Fibroblast of skin of right quadriceps (primary cell): ENCODE measurements at regions not wholly inside any gene's neighbourhood (a gene's known extent, or its start where the extent isn't known, plus 50 kb on each side); places are given as distances from the start of the nearest gene placed in this dataset.
"Not testable (repeated sequence)": the region's sequence is repeated elsewhere in the genome, so short reads cannot be mapped to it uniquely, and the experiment has no call there.

Source experiments
- DNase-seq: peaks from one replicate; pipeline ENCODE4 v3.0.0-alpha.2; 2013

- DNase-seq: no peak
Measured at GRCh38 chr10:58066126-58066525, 201.6 kb downstream of the IPMK start.

GRCh38 chr10:58065529-58065815, 202.2 kb downstream of the IPMK start:
- no peak for DNase-seq

DNA sequence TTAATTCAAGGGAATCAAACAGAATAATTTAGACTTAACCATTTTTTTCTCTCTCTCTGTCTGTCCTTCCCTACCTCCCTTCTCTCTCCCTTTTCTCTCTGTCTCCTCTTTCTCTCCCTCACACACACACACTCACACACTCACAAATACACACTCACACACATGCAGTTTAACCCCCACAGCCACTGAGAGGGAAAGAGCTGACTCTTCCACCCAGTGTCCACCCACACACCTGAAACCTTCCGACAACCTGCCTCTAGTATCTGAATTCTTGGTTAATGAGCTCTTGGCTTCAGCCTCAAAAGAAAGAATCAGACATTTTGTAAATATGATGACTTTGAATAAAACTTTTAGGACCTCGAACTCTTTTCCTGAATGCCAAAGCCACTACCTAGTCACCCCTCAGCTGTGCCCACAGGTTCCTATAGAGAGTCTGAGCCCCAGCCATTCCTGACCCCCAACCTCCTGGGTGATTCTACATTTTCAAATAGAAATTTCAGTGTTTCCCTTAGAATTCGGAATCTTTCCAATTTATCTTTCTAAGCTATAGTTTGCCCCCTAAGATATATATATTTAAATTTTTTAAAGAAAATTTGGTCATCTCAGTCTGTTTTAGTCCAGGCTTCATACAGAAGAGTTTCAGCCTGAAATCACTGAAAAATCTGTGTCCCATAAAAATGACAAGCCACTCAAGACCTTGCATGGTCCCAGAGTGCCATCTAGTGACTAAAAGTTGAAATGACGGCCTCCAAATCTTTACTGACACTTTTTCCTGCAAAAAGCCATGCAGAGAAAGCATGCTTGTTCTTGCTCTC, 202.8 kb downstream of the IPMK start:
- peak; percentile 56 for DNase-seq

- no peak for DNase-seq
Measured at GRCh38 chr10:58063861-58064480, 203.7 kb downstream of the IPMK start.

GRCh38 chr10:58058683-58059082, 209.0 kb downstream of the IPMK start:
- not testable (repeated sequence) for DNase-seq

DNA sequence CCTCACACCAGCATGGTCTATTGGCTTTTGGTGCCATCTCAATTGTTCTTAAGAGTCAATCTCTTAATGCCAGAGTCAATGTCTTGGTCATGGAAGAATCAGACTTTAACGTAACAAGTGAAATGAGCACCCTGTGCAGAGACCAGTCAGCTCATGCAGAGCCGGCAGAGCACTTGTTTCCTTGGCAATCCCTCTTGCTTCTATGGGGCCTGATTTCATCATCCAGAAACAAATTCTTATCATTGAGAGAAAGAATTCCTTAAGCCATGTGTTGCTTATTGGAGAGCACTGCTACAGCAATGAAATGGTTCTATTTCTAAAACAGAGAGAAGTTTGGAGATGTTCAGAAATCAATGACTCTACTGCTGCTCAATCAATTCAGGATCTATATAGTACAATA, 212.8 kb downstream of the IPMK start:
- DNase-seq: no peak

- no peak for DNase-seq
Measured at GRCh38 chr10:58052772-58053171, 214.9 kb downstream of the IPMK start.

GRCh38 chr10:58050575-58050974, 217.1 kb downstream of the IPMK start:
- no peak for DNase-seq

DNA sequence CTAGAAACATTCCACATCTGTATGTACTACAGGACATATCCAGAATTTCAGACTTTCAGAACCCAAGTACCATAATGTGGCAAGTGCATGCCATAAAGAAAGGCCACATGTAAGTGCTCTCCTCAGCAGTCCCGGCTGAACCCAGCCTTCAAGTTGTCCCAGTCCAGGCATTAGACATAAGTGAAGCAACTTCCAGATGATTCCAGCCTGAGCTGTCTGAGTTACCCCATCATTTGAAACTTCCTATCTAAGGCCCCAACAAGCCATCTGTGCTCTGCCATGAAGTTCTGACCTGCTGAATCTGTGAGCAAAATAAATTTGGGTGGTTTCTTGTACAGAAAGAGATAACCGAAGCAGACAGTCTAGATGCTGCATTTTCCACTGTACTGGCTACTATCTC, 218.8 kb downstream of the IPMK start:
- DNase-seq: no peak

- peak; percentile 85 for DNase-seq
Measured at GRCh38 chr10:58044072-58044471, 223.6 kb downstream of the IPMK start.

GRCh38 chr10:58041901-58042300, 225.8 kb downstream of the IPMK start:
- no peak for DNase-seq

- no peak for DNase-seq
Measured at GRCh38 chr10:58030208-58030607, 237.5 kb downstream of the IPMK start.

DNA sequence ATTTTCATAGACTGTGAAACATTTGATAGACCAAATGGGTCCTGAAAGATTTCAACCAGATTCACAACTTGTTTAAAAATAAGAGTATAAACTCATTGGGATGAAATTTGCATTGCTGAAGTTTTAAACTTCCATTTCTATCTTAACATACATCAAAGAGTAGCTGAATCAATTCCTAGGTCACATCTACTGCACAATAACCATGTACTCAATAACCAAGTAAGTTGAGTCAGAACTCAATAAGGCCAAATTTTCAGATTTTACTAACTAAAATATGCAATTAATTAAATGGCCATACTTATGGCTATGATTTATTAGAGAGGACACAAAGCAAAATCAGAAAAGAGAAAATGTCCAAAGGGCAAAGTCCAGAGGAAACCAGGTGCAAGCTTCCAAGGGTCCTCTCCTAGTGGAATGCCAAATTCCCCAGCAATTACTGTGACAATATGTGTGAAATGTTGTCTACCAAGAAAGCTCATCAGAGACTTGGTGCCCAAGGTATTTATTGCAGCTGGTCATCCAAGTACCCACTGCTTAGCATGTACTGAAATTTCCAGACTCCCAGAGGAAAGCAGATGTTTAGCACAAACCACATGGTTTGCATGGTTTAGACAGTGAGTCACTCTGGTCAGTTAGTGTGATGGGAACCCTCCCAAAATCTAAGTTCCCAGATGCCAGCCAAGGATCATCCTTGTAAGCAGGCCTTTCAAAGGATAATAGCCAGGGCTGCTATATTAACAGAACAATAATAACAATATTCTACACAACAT, 238.9 kb downstream of the IPMK start:
- peak; percentile 80 for DNase-seq

DNA sequence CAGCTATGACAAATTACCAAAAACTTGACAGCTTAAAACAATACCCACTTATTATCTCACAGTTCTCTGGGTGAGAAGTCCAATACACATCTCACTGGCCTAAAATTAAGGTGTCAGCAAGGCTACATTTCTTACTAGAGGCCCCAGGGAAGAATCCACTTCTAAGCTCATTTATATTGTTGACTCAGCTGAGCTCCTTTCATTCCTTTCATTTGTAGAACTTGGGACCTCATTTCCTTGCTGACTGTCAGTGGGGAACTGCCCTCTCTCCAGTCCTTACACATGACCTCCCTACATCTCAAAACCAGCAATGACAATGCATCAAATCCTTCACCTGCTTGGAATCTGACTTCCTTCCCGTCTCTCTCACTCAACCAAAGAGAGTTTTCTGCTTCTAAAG, 240.3 kb downstream of the IPMK start:
- no peak for DNase-seq

DNA sequence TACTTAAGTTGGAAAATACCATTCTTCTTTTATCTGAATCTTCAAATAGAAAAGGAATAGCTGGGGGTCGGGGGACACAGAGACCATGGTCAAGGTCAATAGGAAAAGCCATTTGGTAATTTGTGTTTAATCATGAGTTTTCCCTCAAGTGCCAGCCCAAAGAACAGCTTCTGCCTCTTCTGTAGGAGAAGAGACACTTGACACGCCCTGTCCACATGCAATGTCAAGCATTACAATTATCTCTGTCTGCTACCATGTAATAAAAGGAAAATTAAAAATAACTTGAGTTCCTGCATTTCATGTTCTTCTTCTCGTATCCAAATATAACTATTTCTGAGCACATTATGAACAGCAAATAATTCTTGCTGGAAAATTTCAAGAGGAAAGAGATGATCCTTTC, 241.7 kb downstream of the IPMK start:
- no peak for DNase-seq

- DNase-seq: peak; percentile 90
Measured at GRCh38 chr10:58023341-58024073, 244.2 kb downstream of the IPMK start.

GRCh38 chr10:58019863-58020537, 247.7 kb downstream of the IPMK start:
- DNase-seq: no peak

DNA sequence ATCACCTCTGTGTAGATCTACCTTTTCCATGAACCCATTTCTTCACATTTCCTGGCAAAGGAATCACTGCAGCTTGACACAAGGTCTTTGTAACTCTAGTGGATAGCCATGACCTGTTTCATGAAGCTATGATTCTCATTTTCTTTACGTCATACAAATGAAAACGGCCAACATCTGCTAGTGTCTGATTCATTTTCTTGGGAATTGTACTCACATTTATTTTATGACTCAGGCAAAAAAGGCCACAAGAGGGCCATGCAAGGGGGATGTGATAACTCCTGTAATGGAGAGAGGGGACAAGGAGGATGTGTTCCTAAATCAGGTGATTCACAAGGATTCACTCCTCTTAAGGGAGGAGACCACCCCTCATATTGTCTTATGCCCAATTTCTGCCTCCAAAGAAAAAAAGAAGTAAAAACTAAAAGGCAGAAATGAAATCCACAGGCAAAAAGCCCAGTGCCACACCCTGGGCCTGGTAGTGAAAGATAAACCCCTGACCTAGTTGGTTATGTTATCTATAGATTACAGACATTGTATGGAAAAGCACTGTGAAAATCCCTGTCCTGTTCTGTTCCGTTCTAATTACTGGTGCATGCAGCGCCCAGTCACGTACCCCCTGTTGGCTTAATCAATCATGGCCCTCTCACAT, 249.9 kb downstream of the IPMK start:
- peak; percentile 91 for DNase-seq

- no peak for DNase-seq
Measured at GRCh38 chr10:58016614-58017013, 251.1 kb downstream of the IPMK start.

- no peak for DNase-seq
Measured at GRCh38 chr10:58014436-58014835, 253.3 kb downstream of the IPMK start.

DNA sequence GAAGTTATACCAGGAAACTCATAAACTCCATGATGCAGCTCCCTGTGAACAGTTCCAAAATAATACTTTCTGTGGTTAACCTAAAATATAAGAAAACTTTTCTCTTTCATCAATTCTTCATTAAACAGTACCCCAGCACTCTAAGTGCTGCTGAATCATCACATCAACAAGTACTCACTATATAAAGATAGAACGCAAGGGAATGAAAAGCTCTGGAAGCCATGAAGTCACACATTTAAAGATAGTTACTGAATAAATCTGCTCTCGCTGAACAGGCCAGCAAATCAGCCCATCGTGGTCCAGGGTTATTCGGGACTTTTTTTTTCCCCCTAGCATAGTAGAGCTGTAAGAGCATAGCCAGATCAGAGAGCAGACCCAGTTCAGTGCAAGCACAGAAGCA, 254.3 kb downstream of the IPMK start:
- no peak for DNase-seq

DNA sequence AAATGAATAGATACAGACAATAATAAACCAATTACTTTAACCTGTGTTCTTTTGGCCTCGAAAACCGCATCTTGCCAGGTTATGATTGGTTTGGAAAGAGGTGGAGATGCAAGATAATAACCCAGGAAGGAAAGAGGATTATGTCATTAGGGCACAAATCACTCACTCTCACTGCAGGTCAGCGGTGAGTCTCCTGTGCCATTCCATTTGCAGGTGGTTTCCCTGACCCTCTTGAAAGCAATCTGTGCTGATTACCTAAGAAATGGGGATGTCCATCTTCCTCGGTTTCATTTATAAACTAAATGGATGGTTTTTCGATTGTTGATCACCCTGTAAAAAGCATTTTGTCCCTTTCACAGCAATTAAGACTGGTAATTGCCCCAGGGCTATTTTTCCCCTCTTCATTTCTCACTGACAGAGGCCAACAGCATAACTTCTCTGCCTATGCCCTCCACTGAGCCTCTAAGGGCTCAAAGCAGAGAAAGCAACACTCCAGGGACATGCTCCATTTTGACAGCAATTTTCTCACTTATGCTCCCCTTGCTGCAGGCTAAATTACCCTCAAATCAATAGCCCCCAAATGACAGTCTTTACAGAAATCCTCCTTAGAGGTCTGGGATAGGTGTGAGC, 257.5 kb downstream of the IPMK start:
- DNase-seq: no peak
